ENCODE measurements at regions not wholly inside any gene's neighbourhood (a gene's known extent, or its start where the extent isn't known, plus 50 kb on each side); places are given as distances from the start of the nearest gene placed in this dataset.
A peak's percentile ranks its signal among the peaks of the same experiment; 100 is the strongest.
"Not testable (repeated sequence)": the region's sequence is repeated elsewhere in the genome, so short reads cannot be mapped to it uniquely, and the experiment has no call there.

DNA sequence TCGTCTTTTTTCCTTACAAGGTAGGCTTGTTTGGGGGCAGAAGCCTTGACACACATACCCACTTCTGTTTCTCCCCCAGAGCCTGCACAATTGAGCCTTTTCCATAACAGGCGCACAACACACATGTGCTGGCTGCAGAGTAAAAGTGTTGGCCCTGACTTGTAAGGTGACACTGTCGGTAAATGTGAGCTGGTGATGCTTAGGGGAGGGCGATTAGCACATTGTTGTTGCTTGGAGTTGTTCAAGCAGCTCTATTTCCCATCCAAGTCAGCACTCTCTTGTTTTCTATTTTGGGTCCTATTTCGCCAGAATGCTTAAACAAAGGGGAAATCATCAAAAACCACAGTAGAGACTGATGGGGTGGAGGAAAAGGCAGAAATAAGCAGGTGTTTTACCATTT is 51.9 kb upstream of the PTPRJ start:
- intact Hi-C loops (cut with DNase I): no loop called here
- DNase-seq (ENCODE audit: low spot score): no peak

DNA sequence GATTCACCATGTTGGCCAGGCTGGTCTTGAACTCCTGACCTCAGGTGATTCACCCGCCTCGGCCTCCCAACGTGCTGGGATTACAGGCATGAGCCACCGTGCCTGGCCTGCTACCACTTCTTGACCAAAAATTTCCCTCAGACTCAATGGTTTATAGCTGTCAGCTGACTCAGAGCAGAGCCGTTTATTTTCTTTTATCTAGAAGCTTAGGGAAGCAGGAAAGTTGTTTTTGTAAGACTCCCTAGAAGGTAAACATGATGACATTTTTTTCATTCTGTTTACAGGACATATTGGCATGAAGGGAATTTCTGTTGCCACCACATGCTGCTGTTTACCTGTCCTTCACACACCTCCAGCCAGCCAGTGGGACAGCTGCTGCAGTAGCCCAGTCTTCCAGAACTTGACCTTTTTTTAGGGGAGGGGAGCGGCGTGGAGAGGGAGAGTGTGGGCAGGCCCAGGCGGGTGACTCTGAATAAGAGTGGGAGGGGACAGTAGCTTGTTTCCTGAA is 56.1 kb upstream of the PTPRJ start:
- intact Hi-C loops (cut with DNase I): no loop called here
- DNase-seq (ENCODE audit: low spot score): no peak

DNA sequence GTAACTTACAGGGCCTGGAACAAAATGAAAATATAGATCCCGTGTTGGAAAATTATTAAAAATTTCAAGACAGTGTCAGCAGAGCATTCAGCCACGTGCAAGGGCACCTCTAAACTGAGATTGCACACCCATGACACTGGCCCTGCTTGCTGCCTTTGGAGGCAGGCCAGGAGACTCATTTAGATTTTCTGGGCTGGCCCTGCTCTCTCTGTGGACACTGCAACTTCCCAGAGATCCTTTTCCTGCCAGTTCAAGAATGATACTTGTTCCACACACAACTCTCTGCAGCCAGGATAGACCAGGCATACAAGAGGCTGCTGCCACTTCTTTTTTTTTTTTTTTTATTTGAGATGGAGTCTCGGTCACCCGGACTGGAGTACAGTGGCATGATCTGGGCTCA is 56.7 kb upstream of the PTPRJ start:
- intact Hi-C loops (cut with DNase I): no loop called here
- no peak for DNase-seq (ENCODE audit: low spot score)

DNA sequence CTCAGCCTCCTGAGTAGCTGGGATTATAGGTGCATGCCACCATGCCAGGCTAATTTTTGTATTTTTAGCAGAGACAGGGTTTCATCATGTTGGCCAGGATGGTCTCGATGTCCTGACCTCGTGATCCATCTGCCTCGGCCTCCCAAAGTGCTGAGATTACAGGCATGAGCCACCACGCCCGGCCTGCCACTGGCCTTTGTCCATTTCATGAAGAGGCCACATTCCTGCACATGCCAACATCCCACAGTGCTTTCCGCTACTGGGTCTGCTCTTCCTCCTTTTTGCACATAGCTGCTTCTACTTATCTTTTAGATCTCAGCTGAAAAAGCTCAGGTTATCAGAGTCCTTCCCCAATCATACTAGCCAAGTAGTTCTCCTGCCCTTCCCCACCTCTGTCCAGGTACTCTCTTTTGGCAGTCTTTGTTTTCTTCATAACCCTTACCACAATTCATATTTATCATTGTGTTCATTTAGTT is 59.2 kb upstream of the PTPRJ start:
- intact Hi-C loops (cut with DNase I); DNase-seq (ENCODE audit: low spot score): not testable (repeated sequence)

DNA sequence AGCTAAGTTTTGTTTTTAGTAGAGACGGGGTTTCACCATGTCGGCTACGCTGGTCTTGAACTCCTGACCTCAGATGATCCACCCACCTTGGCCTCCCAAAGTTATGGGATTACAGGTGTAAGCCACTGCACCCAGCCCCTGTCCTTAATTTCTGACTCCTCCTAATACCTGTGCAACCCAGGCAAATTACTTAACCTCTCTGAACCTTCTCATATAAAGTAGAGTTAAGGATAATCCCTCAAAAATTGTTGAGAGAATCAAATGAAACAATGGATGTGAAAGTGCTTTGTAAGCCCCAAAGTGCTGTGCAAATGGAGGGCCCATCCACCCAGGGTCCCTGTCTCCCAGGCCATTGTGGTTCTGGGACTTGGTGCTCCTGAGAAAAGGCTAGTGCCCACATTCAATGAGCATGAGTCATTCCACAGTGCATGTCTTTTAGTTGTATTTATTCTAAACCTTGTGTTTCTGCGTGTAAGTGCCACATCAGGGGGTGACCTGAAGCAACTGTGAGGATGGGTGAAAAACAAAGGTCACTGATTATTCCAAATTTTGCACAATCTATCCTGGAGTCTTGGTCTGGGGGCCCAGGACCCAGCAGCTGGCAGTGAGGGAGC is 61.4 kb upstream of the PTPRJ start:
- intact Hi-C loops (cut with DNase I): no loop called here
- DNase-seq (ENCODE audit: low spot score): no peak

DNA sequence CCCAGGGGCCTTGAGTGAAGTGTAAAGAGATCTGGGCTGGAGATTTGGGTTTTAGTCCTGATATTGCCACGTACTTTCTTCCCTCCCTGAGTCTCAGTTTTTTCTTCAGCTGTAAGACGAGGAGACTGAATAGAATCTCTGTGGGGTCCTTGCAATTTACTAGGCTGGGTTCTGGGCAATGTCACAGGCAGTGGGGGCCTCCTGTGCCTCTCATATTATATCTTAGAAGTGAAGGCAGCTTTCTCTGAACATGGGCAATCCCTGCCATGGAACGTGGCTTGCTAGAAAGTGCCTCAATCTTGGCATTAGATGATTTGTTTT is 62.0 kb upstream of the PTPRJ start:
- no peak for DNase-seq (ENCODE audit: low spot score)
- intact Hi-C loops (cut with DNase I): no loop called here

DNA sequence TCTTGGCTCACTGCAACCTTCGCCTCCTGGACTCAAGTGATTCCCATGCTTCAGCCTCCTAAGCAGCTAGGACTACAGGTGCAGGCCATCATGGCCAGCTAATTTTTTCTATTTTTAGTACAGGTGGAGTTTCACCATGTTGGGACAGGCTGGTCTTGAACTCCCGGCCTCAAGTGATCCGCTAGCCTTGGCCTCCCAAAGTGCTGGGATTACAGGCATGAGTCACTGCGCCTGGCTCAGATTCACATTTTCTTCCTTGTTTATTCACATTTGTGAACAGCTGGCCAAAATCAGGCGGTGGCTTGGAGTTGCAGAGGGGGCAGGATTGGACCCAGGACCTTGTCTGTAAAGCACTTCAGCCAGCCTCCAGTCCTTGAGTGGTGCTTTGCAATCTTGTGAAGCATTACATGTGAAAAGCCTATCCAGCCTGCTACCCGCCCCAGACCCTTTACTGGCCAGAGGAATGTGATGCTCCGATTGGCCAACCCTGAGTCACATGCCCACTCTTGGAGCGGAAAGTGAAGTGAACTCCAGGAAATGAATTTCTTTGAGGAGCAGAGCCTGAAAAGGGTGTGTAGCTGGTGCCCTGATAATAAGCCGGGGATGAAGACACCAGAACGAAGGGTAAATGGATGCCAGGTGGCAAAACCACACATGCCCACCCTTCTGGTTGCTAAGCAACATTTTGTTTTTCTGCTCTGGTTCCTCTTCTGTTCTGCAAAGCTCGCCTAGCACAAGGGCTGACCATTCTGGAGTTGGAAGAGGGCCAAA is 62.6 kb upstream of the PTPRJ start:
- peak; percentile 77 for DNase-seq (ENCODE audit: low spot score)
- intact Hi-C loops (cut with DNase I): no loop called here

DNA sequence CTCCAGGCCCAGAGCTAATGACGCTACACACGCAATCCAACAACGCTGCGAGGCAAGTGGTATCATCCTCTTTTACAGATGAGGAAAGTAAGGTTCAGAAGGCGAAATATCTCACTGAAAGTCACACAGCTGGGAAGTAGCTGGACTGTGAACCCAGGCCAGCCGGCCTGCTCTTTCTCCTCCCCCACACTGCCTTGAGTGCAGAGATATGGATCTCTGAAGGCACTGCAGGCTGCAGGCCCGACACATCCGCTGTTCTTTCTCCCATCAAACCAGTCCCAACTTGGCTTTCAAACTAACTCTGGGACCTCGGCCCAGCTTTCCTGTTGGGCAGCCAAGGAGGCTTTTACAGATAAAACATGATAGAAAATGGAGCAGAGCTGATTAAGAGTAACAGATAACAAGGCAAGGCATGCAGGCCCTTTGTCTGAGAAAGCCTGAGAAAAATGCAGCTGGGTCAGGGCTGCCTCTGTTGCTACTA is 64.0 kb upstream of the PTPRJ start:
- intact Hi-C loops (cut with DNase I): no loop called here
- DNase-seq (ENCODE audit: low spot score): peak; percentile 79

DNA sequence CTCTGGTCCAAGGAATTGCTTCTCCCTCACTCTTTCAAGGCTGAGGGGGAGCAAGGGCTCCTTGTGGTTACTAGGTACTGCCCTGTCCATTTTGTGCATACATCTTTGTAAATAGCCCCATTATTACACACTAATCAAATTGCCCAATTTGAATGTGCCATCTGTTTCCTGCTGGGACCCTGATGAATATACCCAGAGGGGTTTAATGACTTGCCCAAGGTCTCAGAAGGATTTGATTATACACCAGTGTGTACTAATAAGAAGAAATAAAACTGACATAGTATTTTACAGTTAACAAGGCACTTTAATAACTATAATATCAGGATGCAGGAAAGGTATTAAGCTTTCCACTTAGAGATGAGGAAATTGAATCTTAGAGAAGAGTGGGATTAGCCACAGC is 64.6 kb upstream of the PTPRJ start:
- no peak for DNase-seq (ENCODE audit: low spot score)
- intact Hi-C loops (cut with DNase I): no loop called here

DNA sequence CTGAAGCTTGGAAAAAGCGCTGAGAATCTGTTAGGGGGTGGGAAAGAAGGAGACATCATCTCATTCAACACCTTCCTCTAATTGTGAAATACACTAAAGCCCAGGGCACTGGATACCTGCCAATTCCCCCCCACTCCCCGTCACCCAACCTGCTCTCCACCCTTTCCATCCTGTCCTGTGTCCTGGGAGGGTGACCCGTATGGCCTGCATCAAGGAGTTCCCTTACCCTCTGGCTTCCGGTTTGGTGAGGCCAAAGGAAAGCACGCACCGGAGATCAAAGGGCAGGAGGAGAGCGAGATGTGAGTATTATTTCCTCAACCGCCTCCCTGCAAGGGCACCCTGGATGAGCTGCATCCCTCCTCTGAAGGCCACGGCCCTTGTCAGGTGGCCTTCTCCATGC is 65.0 kb upstream of the PTPRJ start:
- no peak for DNase-seq (ENCODE audit: low spot score)
- intact Hi-C loops (cut with DNase I): no loop called here

DNA sequence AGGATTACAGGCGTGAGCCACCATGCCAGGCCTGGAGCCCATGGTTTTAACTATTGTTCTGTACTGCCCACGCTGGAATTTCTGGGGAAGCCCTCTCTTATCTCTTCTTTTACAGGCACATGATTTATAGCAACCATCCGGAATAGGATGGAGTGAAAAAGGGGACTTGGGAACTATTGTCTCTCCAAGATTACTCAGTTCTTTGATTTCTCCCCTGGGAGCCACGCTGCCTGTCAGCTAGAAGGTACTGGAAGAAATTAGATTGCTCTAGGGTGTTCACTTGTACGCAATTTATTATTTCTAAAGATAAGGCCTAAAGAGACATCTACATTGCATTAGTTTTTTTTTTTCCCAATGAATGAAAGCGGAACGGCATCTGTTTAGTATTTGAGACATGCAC is 65.6 kb upstream of the PTPRJ start:
- no peak for DNase-seq (ENCODE audit: low spot score)
- intact Hi-C loops (cut with DNase I): no loop called here

DNA sequence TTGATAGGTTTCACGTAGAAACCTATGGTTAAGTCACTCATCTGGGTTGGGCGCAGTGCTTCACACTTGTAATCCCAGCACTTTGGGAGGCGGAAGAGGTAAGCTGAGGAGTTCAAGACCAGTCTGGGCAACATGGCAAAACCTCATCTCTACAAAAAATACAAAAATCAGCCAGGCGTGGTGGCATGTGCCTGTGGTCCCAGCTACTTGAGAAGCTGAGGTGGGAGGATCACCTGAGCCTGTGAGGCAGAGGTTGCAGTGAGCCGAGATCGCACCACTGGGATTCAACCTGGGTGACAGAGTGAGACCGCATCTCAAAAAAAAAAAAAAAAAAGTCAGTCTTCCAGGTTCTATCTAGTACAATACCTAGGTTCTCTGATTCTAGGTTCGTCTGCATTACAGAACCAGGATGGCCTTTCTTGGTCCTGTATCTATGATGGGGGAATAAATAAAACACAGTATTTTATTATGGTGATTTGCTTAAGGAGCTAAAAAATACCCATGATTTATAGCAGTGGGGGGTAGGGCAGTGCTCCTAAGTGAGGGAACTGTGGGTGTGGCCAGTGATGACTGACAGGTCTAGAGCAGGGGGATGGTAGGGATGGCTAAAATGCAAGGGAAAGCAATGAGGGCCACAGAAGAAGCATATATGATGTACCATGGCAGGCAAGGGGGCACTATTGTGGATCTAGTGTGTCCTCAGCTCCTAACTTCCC is 65.5 kb upstream of the NUP160 start:
- DNase-seq (ENCODE audit: low spot score): no peak
- intact Hi-C loops (cut with DNase I): no loop called here

DNA sequence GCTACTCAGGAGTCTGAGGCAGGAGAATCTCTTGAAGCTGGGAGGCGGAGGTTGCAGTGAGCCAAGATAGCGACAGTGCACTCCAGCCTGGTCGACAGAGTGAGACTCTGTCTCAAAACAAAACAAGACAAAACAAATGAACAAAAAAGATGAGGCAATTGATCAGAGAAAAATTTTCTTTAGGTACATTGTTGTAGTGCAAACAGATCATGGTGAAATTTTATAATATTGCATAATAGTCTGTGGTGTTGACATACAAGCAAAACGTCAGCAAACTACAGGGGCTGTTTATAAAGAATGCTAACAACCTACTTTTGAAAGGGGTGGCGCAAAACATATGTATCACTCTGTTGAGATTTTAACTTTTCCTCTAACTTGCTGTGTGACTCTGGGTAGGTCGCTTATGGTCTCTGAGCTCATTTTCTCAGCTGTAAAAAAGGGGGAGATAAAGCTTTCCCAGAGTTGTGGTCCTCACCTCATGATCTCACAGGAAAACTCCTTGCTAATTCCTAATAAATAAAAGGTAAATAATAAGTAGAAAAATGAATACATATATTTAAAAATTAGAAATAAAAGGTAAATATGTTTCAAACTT is 64.8 kb upstream of the NUP160 start:
- no peak for DNase-seq (ENCODE audit: low spot score)
- intact Hi-C loops (cut with DNase I): no loop called here

DNA sequence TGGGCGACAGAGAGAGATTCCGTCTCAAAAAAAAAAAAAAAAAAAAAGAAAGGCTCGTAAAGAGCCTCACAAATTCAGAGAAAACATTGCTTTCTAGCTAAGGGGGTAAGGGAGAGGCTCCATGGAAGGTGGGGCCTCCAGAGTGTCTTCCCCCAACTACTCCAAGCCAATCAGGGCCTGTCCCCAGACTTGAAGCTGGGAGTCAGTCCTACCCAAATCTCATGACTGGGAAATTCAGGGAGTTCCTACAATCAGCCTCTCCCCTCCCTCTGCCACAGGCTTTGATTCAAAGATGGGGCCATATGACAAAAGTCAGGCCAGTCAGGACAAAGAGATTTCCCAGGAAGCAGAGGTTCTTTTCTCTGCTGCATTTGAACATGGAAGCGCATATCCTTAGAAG is 63.0 kb upstream of the NUP160 start:
- intact Hi-C loops (cut with DNase I): no loop called here
- no peak for DNase-seq (ENCODE audit: low spot score)

DNA sequence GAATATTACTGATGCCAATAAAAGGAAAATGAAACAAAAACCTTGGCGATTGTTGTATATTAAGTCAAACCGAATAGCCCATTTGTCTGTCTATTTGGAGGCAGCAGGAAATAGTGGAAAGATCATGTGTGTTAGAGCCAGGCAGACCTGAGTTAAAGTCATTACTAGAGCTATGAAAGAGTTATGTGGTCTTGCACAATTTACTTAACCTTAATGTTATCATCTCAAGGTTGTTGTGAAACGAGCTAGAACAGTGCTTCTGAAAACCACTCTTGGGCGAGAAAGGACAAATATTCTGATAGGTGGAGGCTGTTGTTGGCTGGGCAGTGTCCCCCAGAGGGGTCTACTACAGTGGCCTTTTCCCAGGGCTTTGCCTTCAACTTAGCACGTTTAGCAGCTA is 60.0 kb upstream of the NUP160 start:
- DNase-seq (ENCODE audit: low spot score): no peak
- intact Hi-C loops (cut with DNase I): no loop called here

DNA sequence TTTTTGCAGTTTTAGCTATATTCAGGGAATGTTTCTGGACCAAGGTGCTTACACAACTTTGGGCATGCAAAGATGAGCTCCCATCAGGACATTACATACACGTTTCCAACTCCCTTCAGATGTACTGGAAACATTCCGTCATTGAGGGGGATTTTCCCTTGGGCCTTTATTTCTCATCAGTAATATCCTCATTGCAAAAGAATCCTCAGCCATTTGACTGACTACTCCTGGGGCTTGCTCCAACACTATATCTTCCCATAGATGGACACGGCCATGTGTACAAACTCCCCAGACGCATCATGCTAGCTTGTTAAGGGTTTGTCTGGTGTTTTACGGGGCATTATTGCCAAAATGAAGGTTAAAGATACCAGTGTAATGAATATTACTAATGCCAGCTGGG is 59.3 kb upstream of the NUP160 start:
- intact Hi-C loops (cut with DNase I): no loop called here
- no peak for DNase-seq (ENCODE audit: low spot score)

DNA sequence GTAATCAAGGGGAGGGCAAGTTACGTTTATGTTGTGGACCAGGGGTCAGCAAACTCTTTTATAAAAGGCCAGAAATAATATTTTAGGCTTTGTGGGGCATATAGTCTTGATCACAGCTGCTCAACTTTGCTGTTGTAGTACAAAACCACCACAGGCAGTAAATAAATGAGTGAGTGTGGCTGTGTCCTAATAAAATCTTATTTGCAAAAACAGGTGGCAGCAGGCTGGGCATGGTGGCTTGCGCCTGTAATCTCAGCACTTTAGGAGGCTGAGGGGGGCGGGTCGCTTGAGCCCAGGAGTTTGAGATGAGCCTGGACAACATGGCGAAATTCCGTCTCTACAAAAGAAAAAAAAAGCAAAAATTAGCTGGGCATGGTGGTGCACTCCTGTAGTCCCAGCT is 57.9 kb upstream of the NUP160 start:
- DNase-seq (ENCODE audit: low spot score): no peak
- intact Hi-C loops (cut with DNase I): no loop called here

DNA sequence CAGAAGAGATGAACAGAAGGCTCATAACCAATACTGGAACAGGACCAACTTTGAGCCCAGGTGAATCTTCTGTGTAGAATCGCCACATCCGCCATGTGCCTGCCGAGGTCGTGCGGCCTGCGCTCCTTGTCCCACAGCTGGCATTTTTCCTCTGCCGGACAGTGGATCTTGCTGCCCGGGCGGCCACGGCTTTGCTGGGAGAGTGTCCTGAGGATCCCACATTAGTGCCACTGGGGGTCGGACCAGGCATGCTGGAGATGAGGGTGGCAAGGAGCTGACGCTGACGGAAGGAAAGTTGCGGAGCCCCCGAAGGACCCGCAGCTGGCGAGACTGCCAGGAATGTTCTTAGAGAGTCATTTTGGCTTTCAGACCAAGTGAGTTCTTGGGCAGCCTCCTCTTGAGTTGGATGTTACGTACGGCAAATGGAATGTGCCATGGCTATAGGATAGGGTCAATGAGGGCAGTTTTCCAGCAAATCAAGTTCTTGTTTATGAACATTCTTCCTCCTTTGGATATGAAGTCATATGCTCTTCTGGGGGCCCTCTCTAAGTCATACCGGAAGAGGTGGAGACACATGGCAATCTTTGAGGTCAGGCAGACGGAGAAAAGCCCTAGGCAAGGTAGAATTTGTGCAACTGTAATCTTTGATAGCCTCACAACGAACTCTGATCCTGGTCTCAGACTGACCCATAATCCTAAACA is 57.4 kb upstream of the NUP160 start:
- intact Hi-C loops (cut with DNase I): no loop called here
- DNase-seq (ENCODE audit: low spot score): no peak

DNA sequence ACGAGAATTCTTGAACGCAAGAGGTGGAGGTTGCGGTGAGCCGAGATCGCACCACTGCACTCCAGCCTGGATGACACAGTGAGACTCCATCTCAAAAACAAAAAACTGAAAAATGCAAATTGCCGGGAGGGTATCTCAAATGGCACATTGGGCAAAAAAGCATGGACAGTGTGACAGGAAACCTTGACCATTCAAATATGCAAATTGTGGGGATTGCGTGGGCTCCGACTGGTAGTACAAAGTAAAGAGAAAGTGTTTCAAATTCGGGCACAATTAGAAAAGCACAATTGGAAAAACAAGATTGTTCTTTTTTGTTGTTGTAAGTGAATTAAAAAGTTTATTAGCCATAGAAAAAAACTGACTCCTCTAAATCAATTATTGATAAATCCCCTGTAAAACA is 56.7 kb upstream of the NUP160 start:
- DNase-seq (ENCODE audit: low spot score): no peak
- intact Hi-C loops (cut with DNase I): no loop called here

DNA sequence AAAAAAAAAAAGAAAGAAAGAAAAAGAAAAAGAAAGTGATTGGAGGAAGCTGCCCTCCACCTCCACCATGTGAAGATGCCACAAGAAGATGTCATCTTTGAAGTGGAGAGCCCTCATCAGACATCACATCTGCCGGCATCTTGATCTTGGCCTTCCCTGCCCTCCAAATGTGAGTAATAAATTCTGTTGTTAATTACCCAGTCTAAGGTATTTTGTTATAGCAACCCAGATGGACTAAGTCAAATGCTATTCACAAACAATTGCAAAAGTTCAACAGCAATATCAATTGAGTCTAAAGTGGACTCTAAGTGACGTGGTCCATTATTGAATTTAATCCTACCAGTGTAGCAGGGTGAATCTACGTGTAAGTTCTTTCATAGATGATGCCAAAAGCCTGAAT is 55.9 kb upstream of the NUP160 start:
- intact Hi-C loops (cut with DNase I): no loop called here
- DNase-seq (ENCODE audit: low spot score): no peak

Data from cardiac septum (tissue), 1 donor.